RWPE2 (cell line): ENCODE measurements at regions not wholly inside any gene's neighbourhood (a gene's known extent, or its start where the extent isn't known, plus 50 kb on each side); places are given as distances from the start of the nearest gene placed in this dataset.

Experiments used
- ATAC-seq: fragments of 200-7000 bp; cut with Tn5 transposase; 3 replicates; pipeline ENCODE4 v1.9.1; 2021; ENCODE audit warnings: low read depth
- DNase-seq: peaks from one replicate; pipeline ENCODE4 v3.0.0-alpha.2; 2020; ENCODE audit warnings: low spot score
- H3K27ac ChIP-seq: fragments of 450-650 bp; 2 replicates; pipeline ENCODE4 v1.5.1; 2017; ENCODE audit warnings: mild to moderate bottlenecking; ENCODE audit not compliant: poor library complexity, severe bottlenecking
- H3K27me3 ChIP-seq: fragments of 250-450 bp; sonication (Bioruptor Pico); 2 replicates; pipeline ENCODE4 v1.5.1; 2021; ENCODE audit warnings: mild to moderate bottlenecking, moderate library complexity; ENCODE audit not compliant: insufficient read depth, poor library complexity, severe bottlenecking
- H3K36me3 ChIP-seq: fragments of 250-450 bp; sonication (Bioruptor Pico); 2 replicates; pipeline ENCODE4 v1.5.1; 2020; ENCODE audit warnings: low read depth, mild to moderate bottlenecking, moderate library complexity
- H3K4me1 ChIP-seq: fragments of 250-450 bp; sonication (Bioruptor Pico); 2 replicates; pipeline ENCODE4 v1.5.1; 2021; ENCODE audit warnings: mild to moderate bottlenecking, moderate library complexity; ENCODE audit not compliant: insufficient read depth, poor library complexity, severe bottlenecking
- H3K4me3 ChIP-seq: fragments of 250-450 bp; sonication (Bioruptor Pico); 2 replicates; pipeline ENCODE4 v1.5.1; 2021; ENCODE audit warnings: mild to moderate bottlenecking, moderate library complexity; ENCODE audit not compliant: severe bottlenecking
- H3K9me3 ChIP-seq: fragments of 250-450 bp; sonication (Bioruptor Pico); 2 replicates; pipeline ENCODE4 v1.5.1; 2021; ENCODE audit warnings: mild to moderate bottlenecking, moderate library complexity; ENCODE audit not compliant: severe bottlenecking
- CTCF ChIP-seq: fragments of 450-650 bp; IDR thresholded peaks from one replicate; pipeline ENCODE4 v1.5.1; 2017; ENCODE audit warnings: mild to moderate bottlenecking, moderate library complexity; ENCODE audit not compliant: poor library complexity, severe bottlenecking

DNA sequence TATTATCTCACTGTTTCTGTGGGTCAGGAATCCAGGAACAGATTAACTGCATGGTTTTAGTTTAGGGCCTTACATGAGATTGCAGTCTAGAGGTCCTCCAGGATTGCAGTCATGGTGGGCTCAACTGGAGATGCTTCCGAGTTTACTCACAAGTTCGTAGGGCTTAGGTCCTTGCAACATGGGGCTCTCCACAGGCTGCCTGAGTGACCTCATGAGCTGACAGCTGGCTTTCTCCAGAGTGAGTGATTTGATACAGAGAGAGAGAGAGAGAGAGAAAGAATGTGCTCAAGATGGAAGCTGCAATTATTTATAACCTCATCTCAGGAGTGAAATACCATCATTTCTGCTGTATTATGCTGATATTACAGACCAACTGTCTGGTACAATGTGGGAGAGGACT lies 168.9 kb downstream of the GPAT3 start:
- Histone ChIP-seq H3K4me3 (no peak overlapping the region), H3K27me3 (no peaks in the 10 kb centered on the region), H3K9me3 (peaks cover 10% of the 10 kb centered on the region), H3K36me3 (no peaks in the 10 kb centered on the region), H3K27ac (no peak overlapping the region), H3K4me1 (no peaks in the 10 kb centered on the region)
- no peak for ATAC-seq
- TF ChIP-seq CTCF = no peak
- no peak for DNase-seq

DNA sequence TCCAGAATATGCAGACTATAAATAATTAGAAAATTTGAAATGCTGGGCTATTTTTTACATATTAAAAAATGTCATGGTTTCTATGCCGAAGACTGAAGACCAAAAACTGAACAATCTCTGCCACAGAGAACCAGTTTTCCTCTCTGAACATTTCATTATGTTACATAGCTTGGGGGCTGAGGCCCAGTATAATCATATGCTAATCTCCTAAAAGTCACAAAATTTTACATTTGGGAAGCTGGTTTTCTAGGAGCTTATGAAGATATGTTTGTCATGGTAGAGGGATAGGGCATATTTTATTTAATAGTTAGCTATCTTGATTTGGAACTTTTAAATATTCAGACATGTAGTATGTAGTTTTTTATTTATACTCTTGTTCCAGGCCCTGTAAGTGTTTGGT lies 167.8 kb downstream of the GPAT3 start:
- TF ChIP-seq CTCF = no peak
- H3K9me3 ChIP-seq = peaks cover 10% of the 10 kb centered on the region
- DNase-seq (no peak), ATAC-seq (no peak)
- no peak overlapping the region for H3K27ac ChIP-seq
- H3K4me3 ChIP-seq = no peak overlapping the region
- no peaks in the 10 kb centered on the region for H3K36me3 ChIP-seq
- no peaks in the 10 kb centered on the region for H3K27me3 ChIP-seq
- H3K4me1 ChIP-seq = no peaks in the 10 kb centered on the region

DNA sequence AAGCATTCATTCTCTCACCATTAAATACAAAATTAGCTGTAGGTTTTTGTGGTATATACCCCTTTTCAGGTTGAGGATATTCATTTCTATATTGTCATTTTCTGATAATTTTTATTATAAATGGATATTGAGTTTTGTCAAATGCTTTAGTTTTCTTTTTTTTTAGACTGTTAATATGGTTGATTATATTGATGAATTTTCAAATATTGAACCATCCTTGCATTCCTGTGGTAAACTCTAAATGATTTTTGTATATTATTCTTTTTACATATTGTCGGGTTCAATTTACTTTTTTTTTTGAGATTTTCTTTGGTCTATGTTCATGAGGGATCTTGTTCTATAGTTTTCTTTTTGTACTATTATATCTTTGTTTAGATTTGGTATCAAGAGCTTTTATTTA lies 165.1 kb downstream of the GPAT3 start:
- Histone ChIP-seq H3K36me3 (no peaks in the 10 kb centered on the region), H3K27ac (no peak overlapping the region), H3K9me3 (peaks cover 10% of the 10 kb centered on the region), H3K4me3 (no peak overlapping the region), H3K27me3 (no peaks in the 10 kb centered on the region), H3K4me1 (no peaks in the 10 kb centered on the region)
- ATAC-seq (no peak), DNase-seq (no peak)
- no peak for TF ChIP-seq CTCF

DNA sequence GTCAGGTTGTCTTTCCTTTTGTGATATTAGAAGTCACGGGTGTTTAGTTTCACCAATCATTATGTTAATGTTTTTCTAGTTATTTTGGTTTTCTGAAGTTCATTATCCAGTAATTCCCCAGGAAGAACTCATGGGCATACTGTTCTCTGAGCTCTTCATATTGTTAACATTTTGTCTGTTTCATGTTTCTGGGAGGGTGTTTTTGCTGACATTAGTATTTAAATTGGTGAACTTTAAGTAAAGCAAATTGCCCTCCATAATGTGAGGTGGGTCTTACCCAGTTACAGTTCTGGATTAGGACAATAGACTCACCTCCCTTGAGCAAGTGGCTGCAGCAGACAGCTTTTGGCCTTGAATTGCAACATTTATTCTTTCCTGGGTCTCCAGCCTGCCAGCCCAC lies 163.4 kb downstream of the GPAT3 start:
- ATAC-seq (no peak), DNase-seq (no peak)
- H3K27me3 ChIP-seq = no peaks in the 10 kb centered on the region
- peaks cover 10% of the 10 kb centered on the region for H3K9me3 ChIP-seq
- no peaks in the 10 kb centered on the region for H3K36me3 ChIP-seq
- H3K4me3 ChIP-seq = no peak overlapping the region
- no peak for TF ChIP-seq CTCF
- H3K4me1 ChIP-seq = no peaks in the 10 kb centered on the region
- no peak overlapping the region for H3K27ac ChIP-seq

GRCh38 chr4:83692028-83692427 lies 156.1 kb downstream of the GPAT3 start:
- Histone ChIP-seq H3K4me3 (no peak overlapping the region), H3K4me1 (peaks cover 4% of the 10 kb centered on the region), H3K27me3 (no peaks in the 10 kb centered on the region), H3K9me3 (no peaks in the 10 kb centered on the region), H3K36me3 (no peaks in the 10 kb centered on the region), H3K27ac (no peak overlapping the region)
- ATAC-seq = peak; percentile 64
- no peak for DNase-seq
- no peak for TF ChIP-seq CTCF
